HL-60 (cell line): ENCODE measurements at regions not wholly inside any gene's neighbourhood (a gene's known extent, or its start where the extent isn't known, plus 50 kb on each side); places are given as distances from the start of the nearest gene placed in this dataset.

Experiments
- DNase-seq, 2 experiments: peaks; one replicate each; pipeline ENCODE4 v3.0.0-alpha.2; 2010 to 2020; ENCODE audit warnings: low read depth in 1 of 2, low spot score in 1 of 2
- H3K27ac ChIP-seq: fragments of 250-450 bp; sonication (Bioruptor Pico); replicated peaks from 2 replicates; pipeline ENCODE4 v1.5.1; 2020; ENCODE audit warnings: mild to moderate bottlenecking, moderate library complexity
- H3K27me3 ChIP-seq: fragments of 250-450 bp; sonication (Bioruptor Pico); 2 replicates; pipeline ENCODE4 v1.5.1; 2021; ENCODE audit warnings: mild to moderate bottlenecking, moderate library complexity; ENCODE audit not compliant: insufficient read depth, poor library complexity, severe bottlenecking
- H3K4me3 ChIP-seq: replicated peaks from 2 replicates; pipeline ENCODE4 v1.5.1; 2011; ENCODE audit warnings: mild to moderate bottlenecking, control low read depth, low read length; ENCODE audit not compliant: insufficient read depth
- CTCF ChIP-seq: IDR thresholded peaks from one replicate; pipeline ENCODE4 v1.5.1; 2011; ENCODE audit warnings: low read length, control low read depth, inconsistent platforms; ENCODE audit not compliant: insufficient read depth
- GABPA ChIP-seq: IDR thresholded peaks from 2 replicates; pipeline ENCODE4 v1.6.1; 2012; ENCODE audit warnings: low read depth
- POLR2AphosphoS5 ChIP-seq: IDR thresholded peaks from 2 replicates; pipeline ENCODE4 v1.6.1; 2012; ENCODE audit warnings: low read depth
- REST ChIP-seq: IDR thresholded peaks from 2 replicates; pipeline ENCODE4 v1.6.1; 2012; ENCODE audit warnings: low read depth; ENCODE audit not compliant: insufficient replicate concordance
- SPI1 ChIP-seq: IDR thresholded peaks from 2 replicates; pipeline ENCODE4 v1.6.1; 2012; ENCODE audit warnings: low read depth, mild to moderate bottlenecking, borderline replicate concordance

- TF ChIP-seq SPI1 = no peak
- no peak for TF ChIP-seq CTCF
- no peak for TF ChIP-seq POLR2AphosphoS5
- no peak for TF ChIP-seq REST
- no peak for TF ChIP-seq GABPA
- no peak for DNase-seq
- no peak overlapping the region for H3K27ac ChIP-seq
- H3K4me3 ChIP-seq = no peak overlapping the region
- H3K27me3 ChIP-seq = no peaks in the 10 kb centered on the region
Observed at GRCh38 chr4:106444557-106444956, 76.0 kb upstream of the GIMD1 start.

GRCh38 chr4:106430797-106431196, 62.2 kb upstream of the GIMD1 start:
- no peak for DNase-seq
- no peak overlapping the region for H3K27ac ChIP-seq
- TF ChIP-seq CTCF (no peak), POLR2AphosphoS5 (no peak), REST (no peak), SPI1 (no peak), GABPA (no peak)
- H3K4me3 ChIP-seq = no peak overlapping the region
- no peaks in the 10 kb centered on the region for H3K27me3 ChIP-seq

GRCh38 chr4:106429885-106430284, 61.3 kb upstream of the GIMD1 start:
- no peak overlapping the region for H3K4me3 ChIP-seq
- H3K27ac ChIP-seq = no peak overlapping the region
- no peak for DNase-seq
- no peaks in the 10 kb centered on the region for H3K27me3 ChIP-seq
- TF ChIP-seq POLR2AphosphoS5 = no peak
- TF ChIP-seq REST = no peak
- TF ChIP-seq SPI1 = no peak
- no peak for TF ChIP-seq CTCF
- no peak for TF ChIP-seq GABPA
